HG03565 (cell line): ENCODE measurements at regions not wholly inside any gene's neighbourhood (a gene's known extent, or its start where the extent isn't known, plus 50 kb on each side); places are given as distances from the start of the nearest gene placed in this dataset.

Source experiments
- ATAC-seq: cut with Tn5 transposase; IDR thresholded peaks from one replicate; pipeline ENCODE4 v1.9.1; 2021; ENCODE audit warnings: mild to moderate bottlenecking, moderate library complexity; ENCODE audit not compliant: unreplicated experiment

DNA sequence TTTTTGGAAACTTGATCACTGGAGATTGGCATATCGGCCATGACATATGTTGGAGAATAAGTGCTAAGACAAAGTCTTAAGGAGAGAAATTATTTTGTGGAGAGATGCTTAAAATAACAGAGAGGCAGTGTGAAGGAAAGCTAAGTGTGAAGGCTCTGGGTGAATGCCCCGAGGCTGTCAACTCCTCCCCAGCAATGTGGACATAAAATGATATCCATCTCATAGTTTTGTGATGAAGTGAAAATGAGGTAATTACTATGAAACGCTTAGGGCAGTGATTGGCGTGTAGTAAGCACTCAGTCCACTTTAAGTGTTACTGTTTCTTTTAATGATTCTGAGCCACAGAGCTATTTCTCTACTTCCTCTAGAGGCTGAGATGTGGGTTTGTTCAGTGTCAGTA, 195.8 kb upstream of the KLF12 start:
- no peak for ATAC-seq

- no peak for ATAC-seq
These were observed 190.9 kb upstream of the KLF12 start for GRCh38 chr13:74325106-74325505.

DNA sequence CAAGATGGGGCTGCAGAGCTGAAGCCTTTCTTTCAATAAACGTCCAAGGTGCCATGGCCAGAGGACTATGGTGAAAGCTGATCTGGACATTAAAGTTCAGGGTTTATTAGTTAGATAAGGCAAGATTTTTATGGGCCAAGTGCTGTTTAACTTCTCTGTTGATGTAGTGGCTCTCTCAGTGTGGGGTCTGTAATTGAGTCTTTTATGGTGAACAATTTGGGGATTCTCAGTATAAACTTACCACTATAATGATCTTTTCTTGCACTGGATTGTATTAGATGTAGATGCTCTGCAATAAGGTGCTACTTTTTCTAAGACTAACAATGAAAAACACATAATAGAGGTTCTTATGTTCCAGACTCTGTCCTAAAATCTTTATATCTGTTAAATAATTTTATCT, 190.1 kb upstream of the KLF12 start:
- no peak for ATAC-seq

DNA sequence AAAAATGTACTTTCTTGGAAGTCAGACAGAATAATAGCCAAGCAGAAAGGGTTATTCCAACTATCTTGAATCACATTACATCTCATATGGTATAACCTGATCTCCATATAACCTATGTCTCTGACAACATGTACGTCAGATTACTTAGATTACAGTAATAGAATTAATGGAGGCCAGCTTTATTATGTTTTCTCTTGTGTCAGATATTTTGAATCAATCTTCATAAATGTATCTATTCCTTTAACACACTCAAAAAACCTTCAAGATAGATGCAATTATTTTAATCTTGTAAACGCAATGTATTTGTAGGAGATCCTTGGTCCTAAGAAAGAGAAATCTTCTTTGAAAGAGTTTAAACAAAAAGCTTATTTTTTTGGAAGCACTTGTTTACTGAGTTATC, 188.4 kb upstream of the KLF12 start:
- ATAC-seq, result no peak

- ATAC-seq, result no peak
These were observed 186.1 kb upstream of the KLF12 start for GRCh38 chr13:74320282-74320681.

DNA sequence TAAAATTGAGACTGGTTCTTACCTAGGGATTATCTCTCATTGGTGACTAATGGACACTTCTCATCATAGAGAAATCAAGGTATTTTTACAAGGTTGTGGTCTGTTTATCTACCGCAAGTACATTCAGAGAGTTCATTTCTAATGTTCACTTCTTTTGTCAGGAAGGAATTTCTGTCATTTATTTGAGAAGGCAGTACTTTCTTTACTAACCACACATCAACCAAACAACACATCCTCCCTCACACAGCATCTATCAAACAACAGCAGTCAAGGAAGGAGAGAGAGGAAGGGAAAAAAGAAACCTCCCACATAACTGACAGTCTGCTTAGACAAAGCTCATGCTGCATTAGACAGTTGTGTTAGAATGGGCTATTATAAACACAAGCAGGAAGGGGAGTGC, 182.3 kb upstream of the KLF12 start:
- no peak for ATAC-seq

DNA sequence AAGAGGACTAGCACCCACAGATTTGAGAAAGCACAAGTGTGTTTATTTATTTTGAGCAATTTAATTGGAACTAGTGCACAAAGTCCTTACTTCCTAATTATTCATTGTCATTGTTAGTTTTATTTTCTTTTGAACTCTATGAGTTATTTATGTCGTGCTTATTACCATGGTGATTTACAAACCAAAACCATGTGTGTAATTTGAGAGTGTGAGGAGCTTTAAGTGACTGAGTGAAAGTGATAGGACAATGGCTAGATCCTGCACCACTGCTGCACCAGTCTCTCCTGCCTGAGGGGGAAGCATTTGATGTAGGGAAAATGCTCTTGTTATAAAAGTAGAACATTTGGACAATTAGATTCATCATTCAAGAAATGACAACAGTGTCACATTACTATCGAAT, 172.3 kb upstream of the KLF12 start:
- ATAC-seq, result no peak

DNA sequence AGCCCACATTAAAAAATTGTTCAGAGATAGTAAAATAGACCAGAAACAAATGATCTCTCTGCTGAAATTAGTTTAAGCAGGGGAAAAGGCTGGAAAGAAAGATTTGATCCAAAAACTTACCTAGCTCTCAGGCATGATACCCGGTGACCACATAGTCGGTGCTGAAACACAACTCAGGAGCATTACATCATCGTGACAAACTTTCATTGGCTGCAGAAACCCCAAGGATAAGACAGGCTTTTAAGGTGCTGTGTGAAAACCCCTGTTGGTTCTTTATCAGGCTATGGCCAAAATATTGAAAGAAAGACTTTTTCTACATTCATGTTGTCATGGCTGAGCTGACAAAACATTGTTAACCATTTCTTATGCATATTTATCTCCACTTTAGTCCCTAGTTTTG, 171.7 kb upstream of the KLF12 start:
- ATAC-seq, result no peak

GRCh38 chr13:74301258-74301935, 167.2 kb upstream of the KLF12 start:
- ATAC-seq, result no peak

- ATAC-seq, result no peak
These were observed 166.0 kb upstream of the KLF12 start for GRCh38 chr13:74300162-74300561.

DNA sequence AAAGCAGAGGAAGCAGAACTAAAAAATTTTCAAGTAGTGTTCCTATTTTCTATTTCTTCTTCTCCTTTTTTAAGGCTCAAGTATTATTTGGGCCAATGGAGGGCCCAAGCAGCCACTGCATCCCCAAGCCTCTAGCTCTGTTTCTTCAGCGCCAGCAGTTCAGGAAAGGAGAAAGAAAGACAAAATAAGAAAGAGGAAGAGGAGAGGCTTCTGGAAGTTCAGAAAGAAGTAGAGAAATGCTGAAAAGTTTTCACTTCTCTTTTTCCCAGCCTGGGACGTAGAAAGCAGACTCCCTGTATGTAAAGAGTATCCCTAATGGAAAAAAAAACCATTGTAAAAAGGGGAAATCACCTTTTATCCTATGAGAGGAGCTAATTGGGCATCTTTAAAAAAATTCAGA, 165.5 kb upstream of the KLF12 start:
- ATAC-seq, result no peak

DNA sequence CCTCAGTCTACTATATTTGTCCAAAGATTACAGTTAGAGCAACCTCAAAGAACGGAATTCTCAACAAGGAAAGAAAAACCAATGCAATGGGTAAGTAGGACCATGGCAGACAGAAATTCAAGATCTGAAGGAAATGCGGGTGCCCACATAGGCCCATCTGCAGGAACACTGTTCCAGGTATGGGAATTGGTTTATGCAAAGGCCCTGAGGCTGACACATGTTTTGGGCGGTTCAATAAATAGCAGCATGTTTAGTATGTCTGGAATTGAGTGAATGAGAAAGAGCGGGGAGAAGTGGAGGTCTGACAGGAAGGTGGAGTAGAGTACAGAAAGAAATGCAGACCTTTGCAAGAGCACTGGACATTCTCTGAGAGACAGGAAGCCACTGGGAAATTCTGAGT, 164.7 kb upstream of the KLF12 start:
- ATAC-seq, result no peak

DNA sequence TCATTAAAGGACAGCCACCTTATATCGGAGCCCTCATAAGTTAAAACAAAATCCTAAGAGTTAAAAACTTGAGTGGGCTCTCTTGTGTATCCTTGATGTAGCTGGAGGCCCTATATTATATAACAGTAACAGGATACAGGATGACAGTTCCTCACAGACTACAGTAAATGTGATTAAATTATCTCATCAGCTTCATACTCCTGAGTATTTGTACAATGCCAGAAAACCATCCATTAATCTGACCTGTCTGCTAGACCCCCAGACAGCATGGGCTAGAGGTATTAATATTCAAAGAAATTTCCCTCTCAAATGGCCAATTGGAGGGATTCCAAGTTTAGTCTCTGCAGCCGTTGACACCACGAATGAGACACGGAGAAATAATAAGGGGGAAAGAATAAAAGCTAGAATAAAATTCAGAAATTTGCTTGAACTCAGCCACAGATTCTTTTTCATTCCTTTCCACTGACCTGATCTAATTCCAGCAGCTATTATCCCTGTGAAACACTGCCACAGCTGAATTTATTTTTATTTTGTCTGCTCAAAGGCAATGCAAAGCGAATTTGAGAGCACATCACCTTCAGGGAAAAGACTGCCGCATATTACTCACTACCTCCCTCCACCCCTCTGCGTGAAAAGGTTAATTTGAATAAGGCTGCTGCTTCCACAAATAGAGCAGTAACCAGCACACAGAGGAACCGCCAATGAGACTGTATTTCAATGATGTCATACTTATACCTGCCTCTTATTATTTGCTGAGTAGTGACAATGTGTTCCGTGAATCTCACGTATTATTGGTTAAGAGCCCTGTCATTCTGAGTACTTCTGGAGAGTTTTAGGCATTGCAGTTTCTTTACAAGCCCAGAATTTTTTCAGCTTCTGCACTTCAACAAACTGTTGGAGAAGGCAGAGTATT, 155.9 kb upstream of the KLF12 start:
- ATAC-seq, result peak; percentile 94

- ATAC-seq, result no peak
These were observed 154.9 kb upstream of the KLF12 start for GRCh38 chr13:74289107-74289506.

- no peak for ATAC-seq
These were observed 154.2 kb upstream of the KLF12 start for GRCh38 chr13:74288361-74288911.

- ATAC-seq, result peak; percentile 25
These were observed 153.5 kb upstream of the KLF12 start for GRCh38 chr13:74287724-74288169.

GRCh38 chr13:74280795-74281490, 146.7 kb upstream of the KLF12 start:
- no peak for ATAC-seq

DNA sequence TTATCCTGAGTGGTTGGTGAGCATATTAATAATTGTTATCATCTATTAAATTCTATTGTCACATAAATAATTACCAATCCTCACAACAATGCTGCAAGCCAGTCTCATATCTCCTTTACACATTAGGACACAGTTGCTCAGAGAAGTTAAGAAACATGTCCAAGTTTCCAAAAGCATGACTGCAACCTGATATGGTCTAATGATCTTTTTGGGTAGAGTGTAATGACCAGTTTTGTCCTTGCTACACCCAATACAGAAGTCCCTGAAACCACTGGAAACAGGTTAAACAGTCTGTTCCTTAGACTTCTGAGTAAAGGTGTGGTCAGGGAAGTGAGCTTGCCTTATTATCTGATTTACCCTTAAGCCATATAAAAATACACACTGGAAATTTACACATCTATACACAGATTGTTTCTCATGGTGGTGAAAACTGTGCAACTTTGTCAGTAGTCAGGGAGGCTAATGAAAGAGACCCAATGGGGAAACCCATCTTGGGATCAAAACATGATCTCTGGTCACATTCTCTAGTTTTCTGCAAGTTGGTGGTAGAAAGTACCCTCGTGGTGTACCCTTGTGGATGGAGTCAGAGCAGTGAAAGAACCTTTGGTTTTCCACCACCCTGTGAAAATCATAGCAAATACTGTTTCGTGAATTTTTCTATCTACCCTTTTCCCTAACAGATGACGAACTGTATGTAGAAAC, 146.0 kb upstream of the KLF12 start:
- ATAC-seq, result no peak

DNA sequence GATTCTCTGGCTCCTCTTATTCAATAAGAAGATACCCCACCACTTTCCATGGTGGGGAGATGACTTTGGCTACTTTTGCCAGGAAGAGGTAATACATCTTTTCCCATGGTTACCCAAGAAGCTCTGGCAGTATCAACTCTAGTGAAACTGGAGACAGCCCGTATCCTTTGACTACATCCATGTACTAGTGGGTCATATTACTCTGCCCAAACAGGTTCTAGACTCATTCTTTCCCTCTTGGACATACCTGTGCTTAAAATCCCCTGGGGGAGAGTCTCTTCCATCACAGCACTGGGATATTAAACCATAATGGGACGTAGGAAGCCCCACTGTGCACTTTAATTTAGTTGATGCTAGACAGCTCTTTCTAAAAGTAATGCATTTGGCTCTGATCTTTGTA, 144.7 kb upstream of the KLF12 start:
- no peak for ATAC-seq

DNA sequence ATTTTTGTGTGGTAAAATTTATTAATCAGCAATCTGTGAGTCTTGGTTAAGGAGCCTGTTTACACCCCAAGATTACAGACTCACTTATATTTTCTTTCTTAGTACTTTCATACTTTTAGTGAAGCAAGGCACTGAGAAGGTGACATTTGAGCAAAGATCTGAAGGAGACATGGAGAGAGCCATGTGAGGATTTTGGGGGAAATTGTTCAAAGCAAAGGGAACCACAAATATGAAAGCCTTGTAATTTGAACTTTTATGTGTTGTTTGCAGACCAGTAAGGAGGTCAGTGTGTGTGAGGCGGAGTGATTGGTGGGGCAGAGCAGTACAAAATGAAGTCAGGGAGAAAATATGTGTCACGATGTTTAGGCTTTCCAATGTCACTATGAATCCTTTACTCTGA, 140.7 kb upstream of the KLF12 start:
- no peak for ATAC-seq

- no peak for ATAC-seq
These were observed 139.4 kb upstream of the KLF12 start for GRCh38 chr13:74273581-74273980.
